DMS53 treated with DMSO at 0.1 percent for 48 hours (cell line): ENCODE measurements at regions not wholly inside any gene's neighbourhood (a gene's known extent, or its start where the extent isn't known, plus 50 kb on each side); places are given as distances from the start of the nearest gene placed in this dataset.
A peak's percentile ranks its signal among the peaks of the same experiment; 100 is the strongest.
"Not testable (repeated sequence)": the region's sequence is repeated elsewhere in the genome, so short reads cannot be mapped to it uniquely, and the experiment has no call there.

ENCODE experiments used
- DNase-seq: peaks from one replicate; lab custom pipeline; 2025; ENCODE audit not compliant: unreplicated experiment; lab: John Stamatoyannopoulos, UW

- DNase-seq, result no peak
Observed at GRCh38 chr15:81828135-81828534, 217.7 kb downstream of the MEX3B start.

- DNase-seq, result no peak
Observed at GRCh38 chr15:81825136-81825535, 220.7 kb downstream of the MEX3B start.

- DNase-seq, result not testable (repeated sequence)
Observed at GRCh38 chr15:81822587-81822986, 223.2 kb downstream of the MEX3B start.

GRCh38 chr15:81819924-81820635 lies 225.7 kb downstream of the MEX3B start:
- DNase-seq, result no peak

GRCh38 chr15:81814882-81815455 lies 230.8 kb downstream of the MEX3B start:
- DNase-seq, result no peak

- DNase-seq, result peak; percentile 30
Observed at GRCh38 chr15:81813215-81813614, 232.6 kb downstream of the MEX3B start.

GRCh38 chr15:81812456-81812855 lies 233.4 kb downstream of the MEX3B start:
- DNase-seq, result no peak

- no peak for DNase-seq
Observed at GRCh38 chr15:81811736-81812135, 234.1 kb downstream of the MEX3B start.

GRCh38 chr15:81809543-81809942 lies 236.3 kb downstream of the MEX3B start:
- peak; percentile 8 for DNase-seq

- no peak for DNase-seq
Observed at GRCh38 chr15:81807806-81808205, 238.0 kb downstream of the MEX3B start.

- DNase-seq, result no peak
Observed at GRCh38 chr15:81807186-81807585, 238.6 kb downstream of the MEX3B start.

- no peak for DNase-seq
Observed at GRCh38 chr15:81795899-81796298, 249.9 kb downstream of the MEX3B start.

- DNase-seq, result no peak
Observed at GRCh38 chr15:81792646-81793045, 253.2 kb downstream of the MEX3B start.

- not testable (repeated sequence) for DNase-seq
Observed at GRCh38 chr15:81791322-81791721, 254.5 kb downstream of the MEX3B start.

- peak; percentile 2 for DNase-seq
Observed at GRCh38 chr15:81789403-81789802, 256.4 kb downstream of the MEX3B start.

- DNase-seq, result no peak
Observed at GRCh38 chr15:81786776-81787175, 259.0 kb downstream of the MEX3B start.

- no peak for DNase-seq
Observed at GRCh38 chr15:81785679-81786078, 260.1 kb downstream of the MEX3B start.

GRCh38 chr15:81785181-81785580 lies 260.6 kb downstream of the MEX3B start:
- DNase-seq, result no peak

GRCh38 chr15:81784751-81785150 lies 261.1 kb downstream of the MEX3B start:
- no peak for DNase-seq

GRCh38 chr15:81783586-81783985 lies 262.2 kb downstream of the MEX3B start:
- no peak for DNase-seq

GRCh38 chr15:81783076-81783475 lies 262.7 kb downstream of the MEX3B start:
- DNase-seq, result no peak

GRCh38 chr15:81781395-81781794 lies 264.4 kb downstream of the MEX3B start:
- DNase-seq, result no peak

- DNase-seq, result no peak
Observed at GRCh38 chr15:81780966-81781365, 264.9 kb downstream of the MEX3B start.
